ENCODE measurements at regions not wholly inside any gene's neighbourhood (a gene's known extent, or its start where the extent isn't known, plus 50 kb on each side); places are given as distances from the start of the nearest gene placed in this dataset.

DNA sequence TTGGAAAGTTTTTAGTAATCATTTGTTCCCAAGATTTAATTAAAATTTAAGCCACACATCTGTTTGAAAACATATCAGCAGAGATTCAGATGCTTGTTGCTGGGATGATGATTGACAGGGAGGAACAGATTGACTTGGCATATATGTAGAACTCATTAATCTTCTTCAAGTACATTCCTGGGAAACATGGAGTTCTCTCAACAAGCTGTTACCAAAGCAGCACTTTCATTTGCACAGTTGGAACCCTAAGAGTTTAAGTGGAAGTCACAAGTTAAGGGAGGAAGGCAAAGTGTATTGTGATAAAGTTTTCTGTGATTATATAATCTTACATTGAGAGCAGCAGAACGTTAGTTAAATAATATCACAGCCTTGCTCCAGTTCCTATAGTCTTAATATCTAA is 485.4 kb upstream of the CELF2 start (continued):
- no peak for TF ChIP-seq SIN3A (IDR thresholded peaks at IDR 0.05; ENCODE audit: low read depth)
- TF ChIP-seq EGR1 (IDR thresholded peaks at IDR 0.05; ENCODE audit: low read depth), result no peak
- no peak for TF ChIP-seq POLR2A (IDR thresholded peaks at IDR 0.05; ENCODE audit: borderline replicate concordance, extremely low read depth, insufficient read depth, insufficient read length)
- TF ChIP-seq ZNF274 (IDR thresholded peaks at IDR 0.05; ENCODE audit: low read depth, low read length), result no peak
- no peak for TF ChIP-seq TCF7L2 (IDR thresholded peaks at IDR 0.05; ENCODE audit: borderline replicate concordance, extremely low read depth, insufficient read depth, insufficient read length)

DNA sequence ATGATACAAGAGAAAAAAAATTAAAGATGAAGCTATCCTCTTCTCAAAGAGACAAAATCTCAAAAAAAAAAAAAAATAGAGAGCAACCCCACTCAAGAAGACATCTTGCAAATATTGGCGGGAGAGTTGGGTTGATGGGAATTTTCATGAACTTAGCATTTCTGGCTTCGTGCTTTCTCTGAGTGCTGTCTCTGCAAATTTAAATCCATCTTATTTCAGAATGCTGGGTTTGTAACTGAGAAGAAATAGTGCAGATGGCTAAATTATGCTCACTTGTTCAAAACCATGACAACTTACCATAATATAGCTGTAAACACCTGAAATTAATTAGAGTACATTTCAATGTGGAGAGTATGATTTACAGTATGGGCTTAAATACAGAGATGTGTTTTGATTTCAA is 484.8 kb upstream of the CELF2 start:
- CTCF ChIA-PET, result no interaction called here
- no peaks in the 10 kb centered on the region for H3K4me1 ChIP-seq (ENCODE audit: control insufficient read depth in 1 of 2, insufficient read depth in 2 of 2, low read length in 2 of 2)
- no peaks in the 10 kb centered on the region for H4K20me1 ChIP-seq (ENCODE audit: insufficient read depth)
- intact Hi-C loops (cut with micrococcal nuclease), result no loop called here
- H3K27me3 ChIP-seq (ENCODE audit: insufficient read depth, low read length), result no peaks in the 10 kb centered on the region
- H3K4me2 ChIP-seq (ENCODE audit: low read length), result no peak overlapping the region
- H3K9me3 ChIP-seq (ENCODE audit: control insufficient read depth in 1 of 2, insufficient read depth in 1 of 2, low read depth in 1 of 2, low read length in 2 of 2), result peaks cover 14 to 42% of the 10 kb centered on the region in 2 experiments; a peak in 2 of 4 replicates
- H3K4me3 ChIP-seq (replicated peaks in 1 of 2; ENCODE audit: low read depth in 1 of 2, low read length in 2 of 2), result no peak overlapping the region
- POLR2A ChIA-PET, result no interaction called here
- ATAC-seq (no peak), DNase-seq (ENCODE audit: low read depth, low spot score) (no peak)
- H3K9ac ChIP-seq (ENCODE audit: low read length), result no peak overlapping the region
- no peak overlapping the region for H2AFZ ChIP-seq (ENCODE audit: low read depth, low read length, poor library complexity, severe bottlenecking)
- no peak for TF ChIP-seq EZH2 (IDR thresholded peaks at IDR 0.05)
- no peak for TF ChIP-seq CTCF (IDR thresholded peaks at IDR 0.05 in 2 of 3, conservative IDR thresholded peaks at IDR 0.05 in 1 of 3; ENCODE audit: borderline replicate concordance in 1 of 3, insufficient read depth in 1 of 3, low read depth in 2 of 3, low read length in 2 of 3)
- TF ChIP-seq ATF3 (IDR thresholded peaks at IDR 0.05), result no peak
- no peak for TF ChIP-seq POLR2A (IDR thresholded peaks at IDR 0.05; ENCODE audit: borderline replicate concordance, extremely low read depth, insufficient read depth, insufficient read length)
- TF ChIP-seq JUND (IDR thresholded peaks at IDR 0.05), result no peak
- TF ChIP-seq, protein P1, sequence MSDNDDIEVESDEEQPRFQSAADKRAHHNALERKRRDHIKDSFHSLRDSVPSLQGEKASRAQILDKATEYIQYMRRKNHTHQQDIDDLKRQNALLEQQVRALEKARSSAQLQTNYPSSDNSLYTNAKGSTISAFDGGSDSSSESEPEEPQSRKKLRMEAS (IDR thresholded peaks at IDR 0.05), result no peak
- H3K9me2 ChIP-seq (ENCODE audit: insufficient read depth), result no peaks in the 10 kb centered on the region
- no peaks in the 10 kb centered on the region for H3K79me2 ChIP-seq (ENCODE audit: insufficient read depth, low read length)
- no TSS peak for BruUV-seq (replicated peaks)
- H3K36me3 ChIP-seq (ENCODE audit: control insufficient read depth in 1 of 2, insufficient read depth in 2 of 2, low read length in 2 of 2), result no peaks in the 10 kb centered on the region
- RAD21 ChIA-PET (ENCODE audit: low non-redundant PET in 1 of 2, low total read pairs in 2 of 2, uncharacterized antibody in 2 of 2, unreplicated experiment in 2 of 2), result no interaction called here
- no peak overlapping the region for H3K27ac ChIP-seq (ENCODE audit: low read depth, low read length)

Measured in HCT116 (cell line).